Trophoblast cell (in vitro differentiated cells and primary cell): ENCODE measurements at regions not wholly inside any gene's neighbourhood (a gene's known extent, or its start where the extent isn't known, plus 50 kb on each side); places are given as distances from the start of the nearest gene placed in this dataset.
"Not testable (repeated sequence)": the region's sequence is repeated elsewhere in the genome, so short reads cannot be mapped to it uniquely, and the experiment has no call there.

ENCODE experiments used
- DNase-seq, 2 donors: peaks; one replicate each; pipeline ENCODE4 v3.0.0-alpha.2; 2016
- H2AFZ ChIP-seq: 2 replicates; pipeline ENCODE4 v1.6.1; 2013; ENCODE audit warnings: low read length, moderate library complexity, mild to moderate bottlenecking; ENCODE audit not compliant: insufficient read depth, poor library complexity
- H2AK5ac ChIP-seq: 2 replicates; pipeline ENCODE4 v1.6.1; 2013; ENCODE audit warnings: mild to moderate bottlenecking, low read length
- H2BK120ac ChIP-seq: 2 replicates; pipeline ENCODE4 v1.6.1; 2013; ENCODE audit warnings: low read length, mild to moderate bottlenecking, moderate library complexity; ENCODE audit not compliant: insufficient read depth, poor library complexity
- H2BK12ac ChIP-seq: 2 replicates; pipeline ENCODE4 v1.6.1; 2013; ENCODE audit warnings: mild to moderate bottlenecking, low read length, moderate library complexity
- H2BK5ac ChIP-seq: 2 replicates; pipeline ENCODE4 v1.6.1; 2013; ENCODE audit warnings: low read length, low read depth, moderate library complexity, mild to moderate bottlenecking; ENCODE audit not compliant: poor library complexity
- H3K14ac ChIP-seq: 2 replicates; pipeline ENCODE4 v1.6.1; 2013; ENCODE audit warnings: mild to moderate bottlenecking, low read length
- H3K18ac ChIP-seq: 2 replicates; pipeline ENCODE4 v1.6.1; 2013; ENCODE audit warnings: mild to moderate bottlenecking, low read length
- H3K23ac ChIP-seq: 2 replicates; pipeline ENCODE4 v1.6.1; 2013; ENCODE audit warnings: low read length
- H3K27ac ChIP-seq: 2 replicates; pipeline ENCODE4 v1.5.1; 2013; ENCODE audit warnings: low read depth, mild to moderate bottlenecking, inconsistent platforms, low read length, moderate library complexity
- H3K27me3 ChIP-seq: 2 replicates; pipeline ENCODE4 v1.6.1; 2013; ENCODE audit warnings: inconsistent platforms, mild to moderate bottlenecking, low read length, moderate library complexity; ENCODE audit not compliant: insufficient read depth
- H3K36me3 ChIP-seq, 2 experiments: 1 replicate in 1 of 2; 2 replicates in 1 of 2; pipeline ENCODE4 v1.6.1; 2013; ENCODE audit warnings: low read length in 2 of 2, mild to moderate bottlenecking in 2 of 2, moderate library complexity in 1 of 2; ENCODE audit not compliant: insufficient read depth in 2 of 2, control insufficient read depth in 1 of 2
- H3K4ac ChIP-seq: 2 replicates; pipeline ENCODE4 v1.6.1; 2013; ENCODE audit warnings: low read depth, mild to moderate bottlenecking, low read length, moderate library complexity
- H3K4me1 ChIP-seq, 2 experiments: 1 replicate in 1 of 2; 2 replicates in 1 of 2; pipeline ENCODE4 v1.6.1; 2013; ENCODE audit warnings: low read length in 2 of 2, mild to moderate bottlenecking in 2 of 2, moderate library complexity in 1 of 2; ENCODE audit not compliant: insufficient read depth in 2 of 2, control insufficient read depth in 1 of 2
- H3K4me2 ChIP-seq: 2 replicates; pipeline ENCODE4 v1.6.1; 2013; ENCODE audit warnings: inconsistent platforms, mild to moderate bottlenecking, low read length, moderate library complexity
- H3K4me3 ChIP-seq: 2 replicates; pipeline ENCODE4 v1.5.1; 2013; ENCODE audit warnings: mild to moderate bottlenecking, low read depth, low read length, inconsistent platforms
- H3K79me1 ChIP-seq: one replicate; pipeline ENCODE4 v1.6.1; 2013; ENCODE audit warnings: low read length
- H3K79me2 ChIP-seq: 2 replicates; pipeline ENCODE4 v1.6.1; 2013; ENCODE audit warnings: low read length, mild to moderate bottlenecking; ENCODE audit not compliant: control insufficient read depth, insufficient read depth, poor library complexity
- H3K9ac ChIP-seq: 2 replicates; pipeline ENCODE4 v1.6.1; 2013; ENCODE audit warnings: mild to moderate bottlenecking, low read length
- H3K9me3 ChIP-seq: 2 replicates; pipeline ENCODE4 v1.6.1; 2013; ENCODE audit warnings: low read depth, mild to moderate bottlenecking, control low read depth, inconsistent platforms, low read length; ENCODE audit not compliant: insufficient read depth
- H4K12ac ChIP-seq: 2 replicates; pipeline ENCODE4 v1.6.1; 2013; ENCODE audit warnings: low read depth, mild to moderate bottlenecking, low read length, moderate library complexity
- H4K8ac ChIP-seq: 2 replicates; pipeline ENCODE4 v1.6.1; 2013; ENCODE audit warnings: low read depth, mild to moderate bottlenecking, low read length, moderate library complexity
- H4K91ac ChIP-seq: one replicate; pipeline ENCODE4 v1.6.1; 2013; ENCODE audit warnings: low read depth, mild to moderate bottlenecking, low read length, moderate library complexity
- WGBS: extraction: QIAGEN DNeasy Blood & Tissue Kit; methylation state at CpG from one replicate; pipeline ENCODE4 v1.1.7; 2013; ENCODE audit warnings: missing lambda C conversion rate; ENCODE audit not compliant: insufficient read length, insufficient coverage; ENCODE audit errors: extremely low coverage; 5-methylcytosine and 5-hydroxymethylcytosine counted together

GRCh38 chrX:143340190-143340589 is 177.1 kb downstream of the SPANXN3 start:
- no peak overlapping the region for H3K9ac ChIP-seq
- H3K4me2 ChIP-seq: no peak overlapping the region
- H4K91ac ChIP-seq: no peak overlapping the region
- H2AK5ac ChIP-seq: no peak overlapping the region
- no peaks in the 10 kb centered on the region for H3K36me3 ChIP-seq
- no peak overlapping the region for H3K4me3 ChIP-seq
- no peaks in the 10 kb centered on the region for H3K79me1 ChIP-seq
- no peak overlapping the region for H3K14ac ChIP-seq
- no peak overlapping the region for H2BK120ac ChIP-seq
- no peak overlapping the region for H3K4ac ChIP-seq
- H4K8ac ChIP-seq: no peak overlapping the region
- H3K18ac ChIP-seq: no peak overlapping the region
- H2BK5ac ChIP-seq: no peak overlapping the region
- no peak for DNase-seq
- H3K23ac ChIP-seq: no peak overlapping the region
- no CpG with 5 or more reads among the region's 1 CpG for WGBS
- H2AFZ ChIP-seq: no peak overlapping the region
- no peaks in the 10 kb centered on the region for H3K4me1 ChIP-seq
- H3K27me3 ChIP-seq: no peaks in the 10 kb centered on the region
- no peak overlapping the region for H3K27ac ChIP-seq
- H2BK12ac ChIP-seq: no peak overlapping the region
- no peaks in the 10 kb centered on the region for H3K79me2 ChIP-seq
- no peaks in the 10 kb centered on the region for H3K9me3 ChIP-seq
- H4K12ac ChIP-seq: no peak overlapping the region

DNA sequence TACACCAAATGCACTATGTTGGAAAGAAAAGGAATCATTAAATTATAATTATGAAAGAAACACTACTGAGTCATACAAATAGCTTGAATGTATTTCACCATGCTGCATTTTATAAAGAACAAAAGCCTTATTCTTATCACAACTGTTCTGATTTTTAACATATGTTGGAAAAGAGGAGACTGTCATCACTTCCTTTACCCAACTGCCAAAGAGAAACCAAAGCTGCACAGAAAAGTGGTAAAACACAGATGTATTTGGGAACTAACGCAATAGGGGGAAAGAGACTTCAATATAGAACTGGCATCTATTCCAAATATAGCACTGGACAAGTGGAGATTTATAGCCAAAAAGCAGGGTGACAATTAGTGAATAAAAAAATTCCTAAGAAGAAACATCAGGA is 181.0 kb downstream of the SPANXN3 start:
- Histone ChIP-seq H3K27ac (no peak overlapping the region), H3K79me1 (no peaks in the 10 kb centered on the region), H3K23ac (no peak overlapping the region), H3K9ac (no peak overlapping the region), H2AFZ (no peak overlapping the region), H3K27me3 (no peaks in the 10 kb centered on the region), H3K79me2 (no peaks in the 10 kb centered on the region), H3K9me3 (no peaks in the 10 kb centered on the region), H3K14ac (no peak overlapping the region), H2BK120ac (no peak overlapping the region), H4K8ac (no peak overlapping the region), H3K36me3 (no peaks in the 10 kb centered on the region), H3K18ac (no peak overlapping the region), H3K4me3 (no peak overlapping the region), H2BK5ac (no peak overlapping the region), H4K91ac (no peak overlapping the region), H3K4me1 (no peaks in the 10 kb centered on the region), H2AK5ac (no peak overlapping the region), H3K4me2 (no peak overlapping the region), H4K12ac (no peak overlapping the region), H3K4ac (no peak overlapping the region), H2BK12ac (no peak overlapping the region)
- DNase-seq: no peak
- WGBS: no CpG with 5 or more reads among the region's 1 CpG

GRCh38 chrX:143319526-143319925 is 197.7 kb downstream of the SPANXN3 start:
- no peak overlapping the region for H3K27ac ChIP-seq
- no peak overlapping the region for H3K23ac ChIP-seq
- no peak overlapping the region for H3K18ac ChIP-seq
- WGBS: no CpG with 5 or more reads among the region's 6 CpGs
- H3K9me3 ChIP-seq: no peaks in the 10 kb centered on the region
- H2AK5ac ChIP-seq: no peak overlapping the region
- no peak overlapping the region for H4K91ac ChIP-seq
- no peak for DNase-seq
- H3K4me1 ChIP-seq: no peaks in the 10 kb centered on the region
- H3K36me3 ChIP-seq: no peaks in the 10 kb centered on the region
- no peak overlapping the region for H2BK5ac ChIP-seq
- no peak overlapping the region for H3K4me2 ChIP-seq
- H2BK120ac ChIP-seq: no peak overlapping the region
- no peak overlapping the region for H4K8ac ChIP-seq
- no peak overlapping the region for H3K14ac ChIP-seq
- H3K4me3 ChIP-seq: no peak overlapping the region
- H3K79me2 ChIP-seq: no peaks in the 10 kb centered on the region
- no peak overlapping the region for H2AFZ ChIP-seq
- no peaks in the 10 kb centered on the region for H3K79me1 ChIP-seq
- no peak overlapping the region for H4K12ac ChIP-seq
- H3K9ac ChIP-seq: no peak overlapping the region
- H2BK12ac ChIP-seq: no peak overlapping the region
- H3K4ac ChIP-seq: no peak overlapping the region
- no peaks in the 10 kb centered on the region for H3K27me3 ChIP-seq

DNA sequence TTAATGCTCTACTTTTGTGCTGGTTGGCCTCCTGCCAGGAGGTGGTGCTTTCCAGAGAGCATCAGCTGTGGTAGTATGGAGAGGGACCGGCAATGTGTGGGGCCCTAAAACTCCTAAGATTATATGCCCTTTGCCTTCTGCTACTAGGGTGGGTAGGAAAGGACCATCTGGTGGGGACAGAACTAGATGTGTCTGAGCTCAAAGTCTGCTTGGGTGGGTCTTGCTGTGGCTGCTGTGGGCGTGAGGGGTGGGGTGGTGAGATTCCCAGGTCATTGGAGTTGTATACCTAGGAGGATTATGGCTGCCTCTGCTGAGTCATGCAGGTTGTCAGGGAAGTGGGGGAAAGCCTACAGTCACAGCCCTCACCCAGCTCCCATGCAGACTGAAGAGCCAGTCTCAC is 198.4 kb downstream of the SPANXN3 start:
- not testable (repeated sequence) for H3K79me2 ChIP-seq, H4K8ac ChIP-seq, H2AK5ac ChIP-seq, H3K4ac ChIP-seq, H3K18ac ChIP-seq, H4K91ac ChIP-seq, H2BK12ac ChIP-seq, H3K4me2 ChIP-seq, H2AFZ ChIP-seq, H3K23ac ChIP-seq, H3K4me3 ChIP-seq, H3K9me3 ChIP-seq, H3K4me1 ChIP-seq, H2BK5ac ChIP-seq, H3K79me1 ChIP-seq, H3K9ac ChIP-seq, H2BK120ac ChIP-seq, H3K27me3 ChIP-seq, DNase-seq, H3K14ac ChIP-seq, H4K12ac ChIP-seq, H3K36me3 ChIP-seq, H3K27ac ChIP-seq
- no CpG with 5 or more reads among the region's 2 CpGs for WGBS
